GM21515 (cell line): ENCODE measurements at regions not wholly inside any gene's neighbourhood (a gene's known extent, or its start where the extent isn't known, plus 50 kb on each side); places are given as distances from the start of the nearest gene placed in this dataset.

ENCODE experiments used
- ATAC-seq: cut with Tn5 transposase; IDR thresholded peaks from one replicate; pipeline ENCODE4 v1.9.1; 2021; ENCODE audit not compliant: unreplicated experiment

GRCh38 chr3:116630494-116630893, 79.1 kb upstream of the TUSC7 start:
- ATAC-seq: no peak

- no peak for ATAC-seq
Measured at GRCh38 chr3:116639641-116640040, 69.9 kb upstream of the TUSC7 start.

- no peak for ATAC-seq
Measured at GRCh38 chr3:116640109-116640508, 69.5 kb upstream of the TUSC7 start.

GRCh38 chr3:116643001-116643400, 66.6 kb upstream of the TUSC7 start:
- no peak for ATAC-seq

- no peak for ATAC-seq
Measured at GRCh38 chr3:116647996-116648395, 61.6 kb upstream of the TUSC7 start.
